Stimulated activated CD4-positive, alpha-beta T cell treated with anti-CD3 and anti-CD28 coated beads, TNF-alpha, amount 100 ng/mL, for 24 hours (primary cell): ENCODE measurements at regions not wholly inside any gene's neighbourhood (a gene's known extent, or its start where the extent isn't known, plus 50 kb on each side); places are given as distances from the start of the nearest gene placed in this dataset.

ENCODE experiments used
- DNase-seq, 3 experiments: peaks; one replicate each; pipeline ENCODE4 v3.0.0-alpha.2; 2020; ENCODE audit warnings: low read depth in 3 of 3

- no peak for DNase-seq
These were observed 497.1 kb upstream of the KLHL29 start for GRCh38 chr2:22887845-22888244.

DNA sequence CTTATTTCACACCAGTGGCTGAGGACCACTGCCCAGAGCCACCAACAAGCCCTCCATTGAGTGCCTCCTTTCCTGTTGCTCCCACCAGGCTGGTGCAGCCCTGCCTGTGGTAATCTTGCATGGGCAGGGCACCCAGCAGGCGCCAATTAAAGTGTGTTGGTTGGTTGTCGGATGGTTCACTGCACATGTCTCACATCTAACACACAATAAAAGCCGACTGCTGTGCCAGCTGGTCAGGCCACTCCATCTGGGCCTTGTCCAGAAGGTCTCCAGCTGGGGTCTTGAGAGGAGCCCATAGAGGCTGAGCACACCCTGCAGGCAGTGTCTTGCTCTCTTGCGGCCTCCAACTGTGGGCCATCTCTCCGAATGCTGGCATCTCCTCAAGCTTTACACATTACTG is 494.8 kb upstream of the KLHL29 start:
- DNase-seq = no peak

- DNase-seq = no peak
These were observed 491.0 kb upstream of the KLHL29 start for GRCh38 chr2:22893761-22894517.

GRCh38 chr2:22894761-22895160 is 490.2 kb upstream of the KLHL29 start:
- no peak for DNase-seq

DNA sequence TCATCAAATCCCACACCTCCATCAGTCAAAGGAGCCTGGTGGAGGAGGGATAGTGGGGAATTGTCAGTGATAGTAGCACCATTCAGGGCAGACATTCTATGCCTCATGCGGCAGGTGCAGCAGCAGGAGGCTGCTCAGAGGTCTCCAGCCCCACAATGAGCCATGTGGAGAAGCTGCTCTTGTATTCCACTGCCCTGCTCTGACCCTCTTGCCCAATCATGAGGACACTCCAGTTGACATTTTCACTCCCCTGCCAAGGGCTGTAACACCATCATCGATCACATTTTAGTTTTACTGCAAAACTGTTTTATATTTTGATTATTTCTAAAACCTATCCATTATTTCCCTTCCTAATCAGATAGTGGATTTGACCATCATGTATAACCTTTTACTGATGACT is 487.6 kb upstream of the KLHL29 start:
- no peak for DNase-seq

- no peak for DNase-seq
These were observed 484.3 kb upstream of the KLHL29 start for GRCh38 chr2:22900674-22901073.

DNA sequence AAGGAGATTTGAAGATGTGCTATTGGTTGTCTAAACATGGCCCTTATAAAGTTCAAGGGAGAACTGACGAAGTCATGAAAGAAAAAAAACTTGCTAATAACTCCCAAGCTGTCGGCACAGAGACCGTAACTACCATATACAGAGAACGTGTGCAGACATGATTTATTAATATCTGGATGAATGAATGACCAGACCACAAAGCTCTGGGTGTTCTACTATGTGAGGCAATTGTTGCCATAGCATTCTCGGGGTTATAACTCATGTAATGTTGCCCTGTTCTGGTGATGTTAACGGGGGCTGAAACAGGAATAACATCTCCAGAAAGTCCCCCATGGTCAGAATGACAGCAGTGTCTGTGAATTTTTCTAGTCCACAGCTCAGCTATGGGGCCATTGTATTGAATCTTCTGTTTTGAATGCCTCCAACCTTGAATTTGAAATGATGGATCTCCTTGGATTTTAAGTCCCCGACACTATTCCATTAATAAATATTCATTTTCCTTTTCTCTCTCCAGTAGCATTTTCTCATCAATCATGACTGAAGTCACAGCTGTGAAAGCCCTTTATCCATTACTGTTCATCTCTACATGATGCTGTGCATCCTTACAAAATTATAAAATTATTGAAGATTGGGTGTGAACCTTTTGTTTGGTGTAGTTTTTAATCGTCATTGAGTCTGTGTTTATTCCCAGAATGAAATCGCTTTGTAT is 483.4 kb upstream of the KLHL29 start:
- no peak for DNase-seq

DNA sequence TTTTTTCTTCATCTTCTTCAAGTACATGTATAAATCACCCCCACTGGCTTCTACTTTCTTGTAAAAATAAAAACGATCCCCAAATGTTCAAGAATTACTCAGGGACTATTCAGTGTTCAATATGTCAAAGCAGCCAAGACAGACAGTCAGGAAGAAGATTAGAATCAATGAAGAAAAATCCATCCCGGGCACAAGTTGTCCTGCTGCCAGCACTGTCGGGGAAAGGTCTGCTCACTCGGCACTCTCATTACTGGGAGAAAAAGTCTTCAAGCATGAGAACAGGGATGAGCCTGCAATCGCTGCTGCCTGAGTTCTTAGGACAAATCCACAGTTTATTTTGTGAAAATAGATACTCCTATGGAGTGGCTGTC is 482.8 kb upstream of the KLHL29 start:
- DNase-seq = no peak

GRCh38 chr2:22902662-22903165 is 482.3 kb upstream of the KLHL29 start:
- no peak for DNase-seq

DNA sequence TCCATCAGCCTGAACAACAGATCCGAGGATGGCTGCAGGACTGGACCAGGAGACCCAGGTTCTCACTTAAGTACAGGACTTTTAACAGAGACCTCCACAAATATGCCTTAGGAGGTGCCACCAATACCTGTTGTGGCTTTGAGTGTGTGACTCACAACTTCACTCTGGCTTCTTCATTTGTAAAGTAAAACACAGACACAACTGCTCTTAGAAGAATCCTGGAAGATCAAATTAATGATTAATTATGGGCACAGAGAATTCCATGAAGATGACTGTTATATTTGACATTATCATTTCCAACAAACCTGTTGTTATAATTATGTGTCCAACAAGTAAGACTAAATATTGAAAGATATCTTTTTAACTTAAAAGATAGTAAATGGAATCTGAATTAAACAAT is 481.4 kb upstream of the KLHL29 start:
- DNase-seq = no peak

GRCh38 chr2:22904126-22904684 is 480.8 kb upstream of the KLHL29 start:
- peak in 1 of 3 experiments; percentile 1 for DNase-seq

DNA sequence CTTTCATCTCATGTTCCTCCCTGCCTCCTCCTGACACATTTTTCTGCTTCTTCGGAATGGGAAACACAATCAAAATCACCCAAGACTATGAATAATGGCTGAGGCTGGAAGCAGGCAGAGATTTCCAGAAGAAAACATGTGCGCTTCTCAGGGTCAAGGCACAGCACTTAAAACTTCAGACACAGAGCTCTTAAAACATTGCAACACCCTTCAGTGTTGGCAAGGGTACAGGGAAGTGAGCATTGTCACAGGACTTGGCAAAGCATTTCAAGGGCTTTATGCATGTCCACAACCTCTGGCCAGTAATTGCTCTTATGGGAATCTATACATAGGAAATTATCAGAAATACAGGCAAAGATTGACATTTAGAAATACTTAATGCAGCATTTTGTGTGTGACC is 477.6 kb upstream of the KLHL29 start:
- no peak for DNase-seq

DNA sequence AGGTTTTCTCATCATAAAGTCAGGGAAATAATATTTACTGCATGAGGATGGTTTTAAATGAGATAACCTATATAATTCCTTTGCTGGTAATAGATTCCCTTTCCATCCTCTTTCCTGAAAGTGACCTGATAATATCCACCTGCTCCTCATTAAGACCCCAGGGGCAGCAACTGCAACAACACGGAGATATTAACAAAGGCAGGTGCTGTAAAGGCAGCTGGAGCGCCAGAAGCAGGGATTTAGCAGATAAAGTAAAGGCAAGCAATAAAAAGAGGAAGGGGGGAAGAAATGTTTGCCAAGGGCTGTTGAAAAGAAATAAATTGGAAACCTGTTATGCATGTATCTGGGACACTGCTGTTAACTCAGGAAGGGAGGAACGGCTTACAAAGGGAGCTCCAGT is 472.6 kb upstream of the KLHL29 start:
- no peak for DNase-seq

GRCh38 chr2:22929998-22930397 is 455.0 kb upstream of the KLHL29 start:
- DNase-seq = no peak

DNA sequence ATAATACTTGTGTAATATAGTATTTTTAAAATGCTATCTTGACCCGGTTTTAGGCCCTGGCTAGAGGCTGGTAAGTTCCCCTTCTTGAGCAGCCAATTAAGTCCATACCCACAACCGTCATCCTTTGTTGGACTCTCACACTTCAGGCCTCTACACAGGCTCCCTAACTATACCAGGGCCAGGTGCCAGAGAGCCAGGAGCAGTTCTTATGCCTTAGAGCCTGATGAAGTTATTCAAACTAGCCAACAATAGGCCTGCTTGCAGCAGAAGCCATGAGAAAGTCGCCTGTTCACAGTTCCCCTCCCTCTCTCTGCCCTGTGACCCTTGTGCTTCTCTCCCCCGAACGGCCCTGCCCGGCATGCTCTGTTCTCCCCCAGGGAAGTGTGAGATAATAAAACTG is 454.2 kb upstream of the KLHL29 start:
- no peak for DNase-seq

DNA sequence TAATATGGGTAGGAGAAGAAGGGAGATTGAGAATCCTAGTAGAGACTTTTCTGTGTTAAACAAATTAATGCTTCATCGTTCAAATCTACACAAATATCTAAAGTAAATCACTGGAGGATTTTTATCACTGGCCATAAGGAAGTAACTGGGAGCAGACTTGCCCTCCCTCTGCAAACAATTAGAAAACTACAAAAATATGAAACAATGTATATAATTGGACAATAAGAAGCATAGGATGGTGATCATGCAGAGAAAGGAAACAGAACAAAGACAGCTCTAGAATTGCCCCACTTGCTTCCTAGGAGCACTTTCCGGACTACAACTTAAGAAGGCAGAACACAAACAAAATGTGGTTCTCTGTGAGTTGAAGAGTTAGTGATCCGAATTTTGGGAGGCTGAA is 452.7 kb upstream of the KLHL29 start:
- no peak for DNase-seq

- no peak for DNase-seq
These were observed 450.2 kb upstream of the KLHL29 start for GRCh38 chr2:22934747-22935146.

DNA sequence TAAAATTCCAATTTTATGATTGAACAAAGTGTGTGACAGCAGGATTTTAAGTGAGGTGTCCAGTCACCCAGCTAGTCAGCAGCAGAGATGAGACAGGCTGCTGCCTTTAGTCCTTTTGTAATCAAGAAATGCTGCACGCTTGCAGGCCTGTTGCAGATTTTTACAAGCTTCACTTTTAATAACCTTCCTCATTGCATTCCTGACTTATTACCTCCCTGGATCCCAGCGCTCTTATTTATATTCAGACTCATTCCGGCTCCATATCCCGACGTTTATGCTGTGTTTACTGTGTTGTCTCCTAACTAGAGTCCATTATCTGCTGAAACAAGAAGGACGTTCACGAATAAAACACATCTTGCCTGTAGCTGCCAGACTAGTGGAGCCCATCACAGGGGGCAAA is 442.5 kb upstream of the KLHL29 start:
- no peak for DNase-seq

- DNase-seq = no peak
These were observed 440.8 kb upstream of the KLHL29 start for GRCh38 chr2:22944143-22944542.

DNA sequence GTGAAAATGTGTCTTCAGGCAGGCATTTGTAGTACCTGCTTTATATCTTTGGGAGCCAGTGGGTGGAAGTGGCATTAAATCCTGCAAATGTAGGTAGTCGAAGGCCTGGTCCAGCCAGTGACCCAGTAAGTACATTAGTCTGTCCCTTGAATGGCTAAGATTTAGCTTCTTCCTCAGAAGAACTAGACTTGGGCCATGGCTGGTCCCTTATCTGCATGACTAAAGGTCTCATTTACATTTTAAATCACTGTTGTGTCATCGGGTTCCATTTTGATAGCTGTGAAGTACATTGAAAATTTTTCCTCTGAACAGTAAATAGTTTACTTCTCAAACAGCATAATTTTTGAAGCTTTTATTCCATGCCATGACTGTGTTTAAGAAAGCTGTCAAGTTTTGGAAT is 438.4 kb upstream of the KLHL29 start:
- DNase-seq = no peak

DNA sequence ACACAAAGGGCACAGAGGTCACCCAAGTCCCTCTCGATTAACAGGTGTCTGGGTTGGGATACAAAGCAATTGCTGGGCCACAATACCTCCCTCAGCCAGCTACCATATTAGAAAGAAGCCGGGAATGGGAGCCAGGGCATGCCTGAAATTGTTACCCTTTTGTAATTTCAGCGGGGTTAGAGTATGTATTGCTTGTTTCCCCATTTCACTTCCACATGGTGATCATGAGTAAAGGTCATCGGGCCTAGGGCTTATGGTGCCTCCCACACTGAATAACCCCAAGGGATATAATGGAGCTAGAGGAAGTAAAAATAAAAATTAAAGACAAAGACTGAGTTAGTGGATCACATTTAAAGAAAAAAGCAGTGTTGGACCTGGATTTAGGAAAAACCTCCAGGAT is 437.2 kb upstream of the KLHL29 start:
- DNase-seq = no peak

- DNase-seq = no peak
These were observed 434.5 kb upstream of the KLHL29 start for GRCh38 chr2:22950431-22950830.

GRCh38 chr2:22952656-22953225 is 432.2 kb upstream of the KLHL29 start:
- DNase-seq = no peak
